OCI-LY3 (cell line): ENCODE measurements at regions not wholly inside any gene's neighbourhood (a gene's known extent, or its start where the extent isn't known, plus 50 kb on each side); places are given as distances from the start of the nearest gene placed in this dataset.

Experiments
- H2AFZ ChIP-seq: fragments of 200-600, 300-600 bp; shearing (Covaris generic); 2 replicates; pipeline ENCODE4 v1.6.0; 2014; ENCODE audit warnings: antibody characterized with exemption, low read depth, low read length
- H3K27ac ChIP-seq: fragments of 200-600, 300-600 bp; sonication (generic); 2 replicates; pipeline ENCODE4 v1.5.1; 2014; ENCODE audit warnings: mild to moderate bottlenecking, low read length, moderate library complexity, mixed read lengths
- H3K27me3 ChIP-seq: fragments of 200-600, 300-600 bp; sonication (generic); 2 replicates; pipeline ENCODE4 v1.6.1; 2014; ENCODE audit warnings: low read depth, low read length, mixed read lengths
- H3K36me3 ChIP-seq: fragments of 200-600, 300-600 bp; sonication (generic); replicated peaks from 2 replicates; pipeline ENCODE3; 2014; ENCODE audit warnings: low read depth, low read length, mixed read lengths
- H3K4me1 ChIP-seq: fragments of 300-600, 200-600 bp; sonication (generic); 2 replicates; pipeline ENCODE4 v1.6.1; 2014; ENCODE audit warnings: low read length, mixed read lengths
- H3K4me2 ChIP-seq: fragments of 200-600, 300-600 bp; sonication (generic); 2 replicates; pipeline ENCODE4 v1.6.1; 2014; ENCODE audit warnings: low read length, mixed read lengths
- H3K4me3 ChIP-seq: fragments of 300-600, 200-600 bp; sonication (generic); 2 replicates; pipeline ENCODE4 v1.5.1; 2014; ENCODE audit warnings: antibody characterized with exemption, mild to moderate bottlenecking, low read length, moderate library complexity
- H3K79me2 ChIP-seq: fragments of 300-600, 200-600 bp; shearing (Covaris generic); 2 replicates; pipeline ENCODE4 v1.6.1; 2014; ENCODE audit warnings: mild to moderate bottlenecking, low read length, mixed read lengths
- H3K9ac ChIP-seq: fragments of 300-600, 200-600 bp; shearing (Covaris generic); 2 replicates; pipeline ENCODE4 v1.6.0; 2014; ENCODE audit warnings: mild to moderate bottlenecking, low read length, moderate library complexity
- H3K9me3 ChIP-seq: fragments of 200-600, 300-600 bp; shearing (Covaris generic); 2 replicates; pipeline ENCODE4 v1.6.1; 2014; ENCODE audit warnings: low read length, mixed read lengths; ENCODE audit not compliant: insufficient read depth
- H4K20me1 ChIP-seq: fragments of 200-600, 300-600 bp; sonication (generic); 2 replicates; pipeline ENCODE4 v1.6.1; 2016; ENCODE audit warnings: low read length, mixed read lengths; ENCODE audit not compliant: insufficient read depth
- EZH2phosphoT487 ChIP-seq: fragments of 200-600 bp; shearing (Covaris generic); IDR thresholded peaks from 2 replicates; pipeline ENCODE4 v1.6.1; 2018; ENCODE audit warnings: antibody characterized with exemption, mixed run types, low read depth
- TF ChIP-seq, protein P1 (sequence below): fragments of 200-600, 300-600 bp; sonication (generic); IDR thresholded peaks from 2 replicates; pipeline ENCODE4 v1.5.1; 2014; ENCODE audit warnings: antibody characterized with exemption, low read length, low read depth

DNA sequence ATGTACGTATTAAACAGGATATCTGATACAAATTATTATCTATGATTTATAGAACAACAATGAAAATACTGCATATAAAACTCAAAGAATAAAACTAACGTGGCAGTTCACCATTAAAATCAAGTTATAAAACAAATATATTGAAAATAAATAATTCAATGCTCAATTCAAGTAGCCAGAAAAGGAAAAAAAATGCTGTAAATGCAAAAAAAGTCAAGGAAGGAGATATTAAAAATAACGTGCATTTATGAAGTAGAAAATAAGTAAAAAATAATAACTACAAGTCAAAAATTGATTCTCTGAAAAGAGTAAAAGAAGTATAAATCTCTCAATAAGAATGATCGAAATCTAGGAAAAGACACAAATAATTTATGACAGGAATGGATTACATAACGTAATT, 460.5 kb upstream of the CD180 start:
- Histone ChIP-seq H3K4me3 (no peak overlapping the region), H3K27me3 (no peaks in the 10 kb centered on the region), H3K79me2 (no peaks in the 10 kb centered on the region), H2AFZ (no peak overlapping the region), H3K9me3 (no peaks in the 10 kb centered on the region), H3K4me1 (peaks cover 6% of the 10 kb centered on the region), H3K27ac (no peak overlapping the region), H4K20me1 (no peaks in the 10 kb centered on the region), H3K4me2 (no peak overlapping the region), H3K9ac (no peak overlapping the region), H3K36me3 (no peaks in the 10 kb centered on the region)
- TF ChIP-seq, protein P1, sequence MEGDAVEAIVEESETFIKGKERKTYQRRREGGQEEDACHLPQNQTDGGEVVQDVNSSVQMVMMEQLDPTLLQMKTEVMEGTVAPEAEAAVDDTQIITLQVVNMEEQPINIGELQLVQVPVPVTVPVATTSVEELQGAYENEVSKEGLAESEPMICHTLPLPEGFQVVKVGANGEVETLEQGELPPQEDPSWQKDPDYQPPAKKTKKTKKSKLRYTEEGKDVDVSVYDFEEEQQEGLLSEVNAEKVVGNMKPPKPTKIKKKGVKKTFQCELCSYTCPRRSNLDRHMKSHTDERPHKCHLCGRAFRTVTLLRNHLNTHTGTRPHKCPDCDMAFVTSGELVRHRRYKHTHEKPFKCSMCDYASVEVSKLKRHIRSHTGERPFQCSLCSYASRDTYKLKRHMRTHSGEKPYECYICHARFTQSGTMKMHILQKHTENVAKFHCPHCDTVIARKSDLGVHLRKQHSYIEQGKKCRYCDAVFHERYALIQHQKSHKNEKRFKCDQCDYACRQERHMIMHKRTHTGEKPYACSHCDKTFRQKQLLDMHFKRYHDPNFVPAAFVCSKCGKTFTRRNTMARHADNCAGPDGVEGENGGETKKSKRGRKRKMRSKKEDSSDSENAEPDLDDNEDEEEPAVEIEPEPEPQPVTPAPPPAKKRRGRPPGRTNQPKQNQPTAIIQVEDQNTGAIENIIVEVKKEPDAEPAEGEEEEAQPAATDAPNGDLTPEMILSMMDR: no peak
- no peak for TF ChIP-seq EZH2phosphoT487

DNA sequence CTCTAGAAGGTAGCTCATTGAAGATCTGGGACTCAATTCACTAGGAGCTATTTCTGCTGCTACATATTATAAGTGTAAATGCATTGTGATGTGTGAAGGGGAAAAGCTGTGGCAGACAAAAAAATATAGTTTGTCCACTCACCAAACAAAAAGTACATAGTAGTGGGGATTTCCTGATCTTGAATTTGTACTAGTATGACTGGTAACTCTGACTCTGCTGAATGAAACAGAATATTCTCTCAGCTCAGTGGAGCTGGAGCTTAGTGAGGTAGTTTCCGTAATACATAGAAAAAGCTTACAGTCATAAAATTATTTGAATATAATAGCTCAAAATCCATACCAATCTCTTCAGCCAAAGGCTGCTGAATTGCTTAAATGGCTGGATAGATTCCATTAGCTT, 455.6 kb upstream of the CD180 start:
- Histone ChIP-seq H3K4me3 (no peak overlapping the region), H3K27me3 (no peaks in the 10 kb centered on the region), H3K9me3 (no peaks in the 10 kb centered on the region), H2AFZ (no peak overlapping the region), H3K79me2 (no peaks in the 10 kb centered on the region), H3K9ac (no peak overlapping the region), H3K36me3 (no peaks in the 10 kb centered on the region), H3K4me2 (peak overlapping the region; percentile 24; the same call in 1 of the 2 replicates), H4K20me1 (no peaks in the 10 kb centered on the region), H3K27ac (no peak overlapping the region), H3K4me1 (peaks cover 9% of the 10 kb centered on the region)
- TF ChIP-seq EZH2phosphoT487: no peak
- TF ChIP-seq, protein P1: no peak

DNA sequence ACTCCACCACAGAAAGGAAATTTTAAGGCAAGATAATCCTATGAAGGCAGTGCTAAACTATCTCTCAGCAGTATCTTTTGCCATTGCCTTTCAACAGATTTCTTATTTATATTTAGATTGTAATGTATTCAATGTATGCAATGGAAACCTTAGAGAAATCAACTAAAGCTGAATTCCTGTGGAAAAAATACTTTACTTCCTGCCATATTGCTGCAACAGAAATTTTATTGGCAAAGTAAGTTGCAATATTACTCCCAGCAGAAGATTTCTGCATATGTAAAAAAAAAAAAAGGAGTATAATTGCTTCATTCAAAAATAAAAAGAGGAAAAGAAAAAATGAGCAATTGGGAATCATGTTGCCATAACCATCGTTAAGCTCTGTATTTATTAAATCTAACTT, 454.6 kb upstream of the CD180 start:
- no peaks in the 10 kb centered on the region for H3K36me3 ChIP-seq
- TF ChIP-seq EZH2phosphoT487: no peak
- TF ChIP-seq, protein P1: no peak
- no peak overlapping the region for H3K27ac ChIP-seq
- H2AFZ ChIP-seq: no peak overlapping the region
- no peak overlapping the region for H3K4me2 ChIP-seq
- H3K4me1 ChIP-seq: peaks cover 9% of the 10 kb centered on the region
- H3K27me3 ChIP-seq: no peaks in the 10 kb centered on the region
- no peaks in the 10 kb centered on the region for H3K9me3 ChIP-seq
- no peaks in the 10 kb centered on the region for H3K79me2 ChIP-seq
- no peaks in the 10 kb centered on the region for H4K20me1 ChIP-seq
- H3K4me3 ChIP-seq: no peak overlapping the region
- no peak overlapping the region for H3K9ac ChIP-seq

DNA sequence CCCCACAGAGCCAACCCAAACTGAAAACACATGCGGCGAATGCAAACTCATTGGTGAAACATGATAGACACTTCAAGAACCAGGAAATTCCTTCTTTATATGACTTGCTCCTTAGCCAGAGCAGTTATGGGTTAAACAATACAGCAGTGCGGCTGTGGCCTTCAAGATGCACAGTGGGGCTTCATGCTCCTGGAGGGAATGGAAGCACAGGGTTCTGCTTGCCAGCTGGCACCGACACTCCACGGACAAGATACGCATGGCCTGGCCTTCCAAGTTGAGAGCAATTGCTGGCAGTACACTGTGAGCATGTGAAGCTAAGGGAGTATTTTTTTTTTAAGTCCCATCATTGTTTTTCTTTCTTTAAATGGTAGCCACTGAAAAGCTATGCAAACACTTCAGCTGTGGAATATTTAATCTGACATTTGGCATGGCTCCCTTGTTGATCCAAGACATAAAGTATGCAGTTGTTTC, 451.6 kb upstream of the CD180 start:
- Histone ChIP-seq H3K79me2 (no peaks in the 10 kb centered on the region), H2AFZ (no peak overlapping the region)
- TF ChIP-seq, protein P1: no peak
- no peak for TF ChIP-seq EZH2phosphoT487

More for the DNA sequence above, 451.6 kb upstream of the CD180 start:
- H4K20me1 ChIP-seq: no peaks in the 10 kb centered on the region
- no peak overlapping the region for H3K9ac ChIP-seq
- no peaks in the 10 kb centered on the region for H3K36me3 ChIP-seq
- H3K4me1 ChIP-seq: peaks cover 9% of the 10 kb centered on the region
- H3K4me2 ChIP-seq: no peak overlapping the region
- no peaks in the 10 kb centered on the region for H3K9me3 ChIP-seq
- H3K27ac ChIP-seq: no peak overlapping the region
- no peaks in the 10 kb centered on the region for H3K27me3 ChIP-seq
- H3K4me3 ChIP-seq: no peak overlapping the region
